Mesothelial cell of epicardium (in vitro differentiated cells): ENCODE measurements at regions not wholly inside any gene's neighbourhood (a gene's known extent, or its start where the extent isn't known, plus 50 kb on each side); places are given as distances from the start of the nearest gene placed in this dataset.
"Not testable (repeated sequence)": the region's sequence is repeated elsewhere in the genome, so short reads cannot be mapped to it uniquely, and the experiment has no call there.

ENCODE experiments used
- DNase-seq, 2 experiments: peaks; one replicate each; pipeline ENCODE4 v3.0.0; 2021; ENCODE audit warnings: low spot score in 2 of 2; ENCODE audit not compliant: unreplicated experiment in 2 of 2
- H3K27ac Mint-ChIP-seq: 2 replicates; pipeline ENCODE4 v1.8.0; 2021; ENCODE audit warnings: mixed read lengths
- H3K27me3 Mint-ChIP-seq: 2 replicates; pipeline ENCODE4 v1.8.0; 2021; ENCODE audit warnings: low read depth, mixed read lengths
- H3K36me3 Mint-ChIP-seq: 2 replicates; pipeline ENCODE4 v1.8.0; 2021; ENCODE audit warnings: mixed read lengths
- H3K4me1 Mint-ChIP-seq: 2 replicates; pipeline ENCODE4 v1.8.0; 2021; ENCODE audit warnings: mixed read lengths
- H3K4me3 Mint-ChIP-seq: 2 replicates; pipeline ENCODE4 v1.8.0; 2021; ENCODE audit warnings: mild to moderate bottlenecking, moderate library complexity, mixed read lengths
- H3K9me3 Mint-ChIP-seq: 2 replicates; pipeline ENCODE4 v1.8.0; 2021; ENCODE audit warnings: mixed read lengths
- CTCF ChIP-seq: fragments of 200-600 bp; sonication (generic); IDR thresholded peaks from one replicate; pipeline ENCODE4 v1.5.0; 2021; ENCODE audit warnings: antibody characterized with exemption; ENCODE audit not compliant: unreplicated experiment

GRCh38 chr2:175259164-175259563 lies 77.7 kb upstream of the ATP5MC3 start:
- no peak for DNase-seq
- Mint-ChIP-seq H3K4me3 (no peak overlapping the region), H3K4me1 (peaks cover 1% of the 10 kb centered on the region), H3K36me3 (no peaks in the 10 kb centered on the region), H3K27ac (no peak overlapping the region), H3K9me3 (peaks cover 7% of the 10 kb centered on the region), H3K27me3 (peaks cover 37% of the 10 kb centered on the region)
- TF ChIP-seq CTCF = no peak

- no peaks in the 10 kb centered on the region for H3K36me3 Mint-ChIP-seq
- peaks cover 7% of the 10 kb centered on the region for H3K9me3 Mint-ChIP-seq
- no peak overlapping the region for H3K4me3 Mint-ChIP-seq
- TF ChIP-seq CTCF = no peak
- H3K27me3 Mint-ChIP-seq = peaks cover 50% of the 10 kb centered on the region
- H3K4me1 Mint-ChIP-seq = peaks cover 5% of the 10 kb centered on the region
- no peak overlapping the region for H3K27ac Mint-ChIP-seq
- DNase-seq = no peak
Measured at GRCh38 chr2:175256806-175257585, 75.5 kb upstream of the ATP5MC3 start.

- not testable (repeated sequence) for H3K4me1 Mint-ChIP-seq, H3K4me3 Mint-ChIP-seq, DNase-seq, H3K36me3 Mint-ChIP-seq, H3K27ac Mint-ChIP-seq, H3K9me3 Mint-ChIP-seq
- peaks cover 49% of the 10 kb centered on the region for H3K27me3 Mint-ChIP-seq
Measured at GRCh38 chr2:175256391-175256790, 74.9 kb upstream of the ATP5MC3 start.

- Mint-ChIP-seq H3K9me3 (peaks cover 7% of the 10 kb centered on the region), H3K36me3 (no peaks in the 10 kb centered on the region), H3K27ac (no peak overlapping the region), H3K4me3 (no peak overlapping the region), H3K4me1 (peaks cover 5% of the 10 kb centered on the region), H3K27me3 (peaks cover 50% of the 10 kb centered on the region)
- DNase-seq = no peak
- TF ChIP-seq CTCF = no peak
Measured at GRCh38 chr2:175253871-175254270, 72.4 kb upstream of the ATP5MC3 start.

- no peak for DNase-seq
- H3K9me3 Mint-ChIP-seq = peaks cover 5% of the 10 kb centered on the region
Measured at GRCh38 chr2:175251425-175252041, 70.0 kb upstream of the ATP5MC3 start.

More at GRCh38 chr2:175251425-175252041, 70.0 kb upstream of the ATP5MC3 start:
- Mint-ChIP-seq H3K4me3 (no peak overlapping the region), H3K27ac (no peak overlapping the region), H3K36me3 (no peaks in the 10 kb centered on the region), H3K27me3 (peaks cover 54% of the 10 kb centered on the region), H3K4me1 (peaks cover 5% of the 10 kb centered on the region)
- peak; percentile 70 for TF ChIP-seq CTCF
